NCI-H510A treated with DMSO at 0.1 percent for 48 hours (cell line): ENCODE measurements at regions not wholly inside any gene's neighbourhood (a gene's known extent, or its start where the extent isn't known, plus 50 kb on each side); places are given as distances from the start of the nearest gene placed in this dataset.

Experiments used
- DNase-seq: peaks from one replicate; lab custom pipeline; 2025; lab: John Stamatoyannopoulos, UW

DNA sequence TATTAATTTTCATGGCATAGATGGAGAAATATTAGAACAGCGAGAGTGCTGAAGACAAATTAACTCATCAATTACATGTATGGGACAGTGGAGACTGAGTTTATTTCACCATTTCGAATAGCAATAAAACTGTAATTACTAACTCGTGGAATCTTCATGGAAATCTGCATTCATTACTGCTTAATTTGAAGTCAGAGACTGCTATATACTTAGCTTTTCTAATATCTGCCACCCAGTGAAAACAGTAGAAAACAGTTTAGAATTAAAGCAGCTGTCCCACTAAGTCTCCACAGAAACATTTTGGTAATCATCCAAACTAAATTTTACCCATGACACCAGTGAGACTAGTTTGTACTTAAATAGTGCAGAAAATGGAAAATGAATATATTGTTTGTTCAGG is 56.8 kb downstream of the IZUMO3 start:
- DNase-seq: no peak

DNA sequence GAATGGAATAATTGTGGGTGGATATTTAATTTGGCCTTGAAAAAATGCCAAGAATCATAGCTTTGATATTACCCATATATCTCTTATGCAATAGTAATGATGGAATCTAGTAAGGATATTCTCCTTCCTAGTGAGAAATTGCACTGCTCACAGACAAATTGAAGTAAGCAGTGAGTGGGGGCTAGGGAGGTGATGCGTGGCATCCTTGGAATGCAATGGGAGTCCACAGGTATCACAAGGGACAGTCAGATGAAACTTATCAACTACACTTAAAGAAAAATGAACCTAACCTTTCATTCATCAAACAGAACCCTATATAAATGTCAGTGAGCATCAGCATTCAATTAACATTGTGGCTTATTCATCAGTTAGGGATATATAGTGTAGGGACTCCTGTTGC is 57.8 kb downstream of the IZUMO3 start:
- DNase-seq: no peak

DNA sequence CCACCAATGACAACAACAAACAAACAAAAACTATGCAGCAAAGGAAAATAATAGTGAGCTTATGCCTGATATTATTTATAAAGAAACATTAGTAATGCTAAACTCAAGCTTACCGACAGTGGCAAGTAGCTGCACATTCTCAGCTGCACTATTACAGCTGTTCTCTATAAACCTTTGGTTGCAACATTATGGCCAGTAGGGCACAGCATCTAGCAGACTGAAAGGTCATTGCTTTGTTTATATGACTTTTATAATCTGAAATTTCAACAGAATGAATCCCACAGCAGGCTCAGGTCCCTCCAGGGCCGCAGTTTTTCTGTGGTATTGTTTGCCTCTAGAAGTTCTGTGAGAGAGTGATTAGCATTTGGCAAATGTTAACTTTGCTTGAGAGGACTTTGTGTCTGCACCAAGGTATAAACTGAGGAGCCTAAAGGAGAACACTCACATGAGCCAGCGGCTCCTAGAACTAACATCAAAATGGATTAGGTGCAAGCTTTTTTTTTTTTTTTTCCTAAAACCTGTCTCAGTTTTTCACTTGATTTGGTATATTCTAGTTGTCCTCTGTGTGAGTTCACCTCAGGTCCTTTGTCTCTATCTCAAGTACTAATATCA is 58.3 kb downstream of the IZUMO3 start:
- DNase-seq: no peak

DNA sequence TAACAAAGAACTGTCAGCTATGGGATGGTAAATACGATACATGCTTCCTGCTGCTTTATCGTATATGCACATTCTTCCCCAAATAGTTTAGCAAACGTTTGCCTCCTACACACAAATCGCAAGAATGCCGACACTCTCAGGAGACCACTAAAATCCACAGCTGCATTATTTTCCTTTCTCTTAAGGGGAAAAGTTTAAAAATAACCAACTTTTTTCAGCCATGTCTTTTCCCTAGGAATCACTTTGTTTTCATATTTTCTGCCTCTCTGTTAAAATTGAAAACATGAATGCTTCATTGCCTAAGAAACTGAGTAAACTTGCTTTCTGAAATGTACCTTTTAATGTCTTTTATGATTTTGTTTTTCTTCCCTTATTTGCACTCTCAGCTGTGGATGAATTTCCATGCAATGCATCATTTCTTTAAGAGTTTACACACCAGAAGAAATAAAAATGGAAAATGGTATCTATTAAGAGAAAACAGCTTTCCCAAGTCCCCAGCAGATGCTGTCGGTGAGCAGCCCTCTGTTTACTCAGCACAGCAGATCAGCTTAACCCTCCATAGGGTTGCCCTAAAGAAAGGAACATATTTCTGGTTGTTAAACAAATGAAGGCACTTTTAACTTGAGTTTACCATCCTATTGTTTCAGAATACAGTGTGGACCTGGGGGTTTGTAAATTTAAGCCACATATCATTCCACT is 66.2 kb downstream of the IZUMO3 start:
- no peak for DNase-seq

DNA sequence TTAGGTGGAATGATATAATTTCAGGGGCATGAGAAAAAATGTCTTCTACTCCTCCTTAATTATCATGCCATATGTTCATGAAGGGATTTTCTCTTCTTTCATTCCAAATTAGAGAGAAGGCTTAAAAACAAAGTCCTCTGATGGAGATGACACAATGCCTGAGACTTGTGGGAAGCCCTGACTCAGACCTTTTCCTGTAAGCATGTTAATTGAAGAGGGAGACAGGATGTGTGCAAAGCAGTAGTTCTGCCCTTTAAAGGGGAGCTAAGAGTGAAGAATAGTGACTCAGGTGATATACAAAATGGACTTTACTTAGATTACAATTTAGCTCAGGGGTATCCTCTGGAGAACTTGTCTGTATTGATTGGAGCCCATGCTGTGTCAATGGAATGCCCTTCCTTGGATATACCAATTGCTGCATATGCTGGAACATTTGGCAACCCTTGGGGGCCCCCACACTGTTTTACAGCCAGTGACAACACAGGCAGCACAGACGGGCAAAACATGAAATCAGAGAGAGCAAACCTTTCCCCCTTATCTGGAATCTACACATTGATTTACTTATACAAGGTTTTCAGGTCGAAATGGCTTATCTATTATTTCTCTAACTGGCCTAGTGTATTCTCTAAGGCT is 81.3 kb downstream of the IZUMO3 start:
- DNase-seq: no peak

DNA sequence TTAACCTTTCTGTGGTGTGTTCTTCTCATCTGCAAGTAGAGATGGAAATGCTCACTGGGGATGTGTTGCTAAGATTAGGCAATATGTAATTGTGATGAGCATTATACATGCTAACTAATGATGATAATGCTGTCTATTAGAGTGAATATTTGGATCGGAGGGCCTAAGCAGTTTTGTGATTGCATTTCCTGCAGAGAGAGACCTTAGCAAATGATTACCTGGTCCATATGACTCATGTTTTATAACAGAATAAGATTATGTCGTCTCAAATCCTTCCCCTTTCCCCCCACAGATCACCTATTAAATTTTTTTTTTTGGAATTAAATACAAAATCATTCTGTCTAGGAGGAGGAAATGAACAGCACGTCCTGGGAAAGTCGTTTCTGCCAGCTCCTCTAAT is 82.7 kb downstream of the IZUMO3 start:
- no peak for DNase-seq

DNA sequence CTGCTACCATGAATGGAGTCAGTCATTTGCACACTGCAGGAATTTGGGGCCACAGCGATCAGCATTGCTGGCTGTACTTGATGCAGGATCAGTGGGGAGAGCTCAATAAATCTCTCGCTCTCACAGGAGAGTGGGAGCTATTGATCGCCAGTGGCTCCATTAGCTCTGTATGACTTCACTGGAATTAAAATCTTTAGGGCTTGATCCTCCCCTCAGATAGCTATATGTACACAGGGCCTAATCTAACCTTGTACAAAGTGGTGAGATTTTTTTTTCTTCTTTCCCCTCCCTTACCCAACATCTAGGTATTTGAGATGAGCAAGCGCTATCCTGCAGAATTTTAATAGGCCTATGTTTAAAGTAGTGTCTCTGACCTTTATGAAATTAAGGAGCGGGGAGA is 84.9 kb downstream of the IZUMO3 start:
- DNase-seq: no peak

DNA sequence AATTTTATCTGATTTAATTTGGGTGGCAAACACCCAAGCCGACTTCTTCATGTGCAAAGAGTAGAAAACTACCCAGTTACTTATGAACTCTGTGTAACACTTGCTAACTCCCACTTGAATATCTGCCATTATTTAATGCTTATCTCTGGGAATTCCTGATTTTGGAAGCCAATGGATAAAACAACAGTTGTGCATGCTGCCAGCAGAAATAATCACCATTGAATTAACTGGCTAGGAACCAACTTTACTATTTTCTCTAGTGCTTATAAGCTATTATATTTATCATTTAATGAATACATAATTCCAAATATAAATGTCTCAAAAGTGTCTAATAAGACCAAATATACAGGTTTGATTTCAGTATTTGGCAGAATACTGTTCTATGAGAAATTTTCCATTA is 85.7 kb downstream of the IZUMO3 start:
- no peak for DNase-seq

DNA sequence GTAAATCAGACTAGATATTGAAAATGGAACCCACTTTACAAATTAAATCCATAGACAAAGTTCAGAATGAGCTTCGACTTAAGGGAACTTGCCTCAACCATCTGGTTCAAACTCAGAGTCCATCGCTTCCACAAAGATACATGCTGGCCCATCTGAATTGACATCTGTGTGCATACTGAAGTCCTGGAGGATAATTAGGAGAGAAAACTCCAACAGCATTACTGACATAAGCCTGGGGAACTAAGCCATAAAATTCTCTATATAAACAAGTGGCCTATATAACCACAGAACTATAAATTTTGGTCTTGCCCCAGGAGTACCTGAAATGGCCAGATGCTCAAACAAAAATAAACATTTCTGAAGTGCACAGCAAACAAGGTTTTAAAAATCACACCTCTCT is 94.4 kb downstream of the IZUMO3 start:
- peak; percentile 52 for DNase-seq

DNA sequence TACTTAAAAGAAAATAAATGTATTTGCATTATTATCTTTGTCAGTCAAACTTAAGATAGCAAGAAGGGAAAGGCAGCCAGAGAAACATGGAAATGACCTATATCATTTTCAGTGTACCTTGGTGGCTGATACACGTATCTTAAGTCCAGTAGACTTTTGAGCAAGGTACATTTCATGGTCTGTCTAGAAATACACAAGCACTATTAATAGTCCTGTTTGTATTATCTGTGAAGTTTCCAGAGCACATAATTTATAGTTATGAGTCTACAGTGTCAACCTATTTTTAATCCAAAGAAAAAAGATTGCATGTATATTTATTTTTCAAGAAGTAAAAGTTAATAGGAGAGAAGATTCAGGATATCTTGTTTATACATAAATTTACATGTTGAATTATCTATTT is 95.7 kb downstream of the IZUMO3 start:
- DNase-seq: no peak

DNA sequence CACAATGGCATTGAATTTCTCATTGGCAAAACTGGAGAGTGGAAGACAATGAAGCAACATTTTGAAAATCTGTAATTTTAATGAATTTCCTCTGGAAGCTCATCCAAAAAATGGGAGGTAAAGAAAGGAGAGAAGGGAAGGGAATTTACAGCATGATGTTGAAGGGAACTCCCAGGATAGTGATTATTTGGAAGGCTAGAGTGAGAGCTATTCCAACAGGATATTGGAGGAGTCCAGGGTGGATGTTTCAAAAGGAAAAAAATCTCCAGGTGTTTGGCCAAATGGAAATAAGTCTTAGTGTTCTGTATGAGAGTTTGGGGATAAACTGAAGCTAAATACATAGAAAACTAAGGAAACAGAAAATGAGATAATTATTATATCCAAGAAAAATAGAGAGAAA is 106.2 kb downstream of the IZUMO3 start:
- no peak for DNase-seq

DNA sequence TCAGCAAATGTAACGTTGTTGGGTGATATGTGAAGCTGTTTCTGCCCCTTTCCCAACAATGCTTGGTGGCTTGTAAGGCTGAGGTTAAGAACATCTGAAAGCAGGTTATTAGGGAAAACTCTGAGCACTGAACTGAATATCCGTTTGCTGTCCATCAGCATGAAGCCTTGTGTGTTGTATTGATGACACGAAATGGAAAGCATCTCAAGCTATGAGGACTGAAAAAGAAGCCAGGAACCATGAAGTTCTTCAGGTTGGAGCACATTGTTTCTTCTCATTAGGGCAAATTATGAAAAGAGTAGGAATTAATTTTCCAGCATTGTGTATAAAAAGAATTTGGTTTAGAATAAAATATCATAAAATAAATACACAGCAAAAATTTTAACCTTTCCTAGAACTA is 106.8 kb downstream of the IZUMO3 start:
- no peak for DNase-seq

DNA sequence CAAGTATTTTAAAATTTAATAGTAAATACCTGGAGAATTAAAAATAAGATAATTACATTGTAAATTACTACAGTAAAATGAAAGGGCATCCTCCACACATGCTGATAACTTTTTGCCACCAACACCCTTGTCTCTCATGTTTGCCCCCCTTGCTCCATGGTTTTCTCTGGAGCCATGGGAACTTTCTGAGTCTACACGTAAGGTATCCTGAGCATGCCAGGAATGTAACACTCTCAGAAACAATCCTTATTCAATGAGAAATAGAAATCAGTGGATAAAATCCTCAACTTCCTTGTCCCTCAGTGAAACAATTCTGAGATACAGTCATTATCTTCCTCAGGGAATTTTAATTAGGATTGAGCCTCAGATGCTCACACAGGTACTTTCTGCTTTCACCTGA is 108.9 kb downstream of the IZUMO3 start:
- DNase-seq: no peak

DNA sequence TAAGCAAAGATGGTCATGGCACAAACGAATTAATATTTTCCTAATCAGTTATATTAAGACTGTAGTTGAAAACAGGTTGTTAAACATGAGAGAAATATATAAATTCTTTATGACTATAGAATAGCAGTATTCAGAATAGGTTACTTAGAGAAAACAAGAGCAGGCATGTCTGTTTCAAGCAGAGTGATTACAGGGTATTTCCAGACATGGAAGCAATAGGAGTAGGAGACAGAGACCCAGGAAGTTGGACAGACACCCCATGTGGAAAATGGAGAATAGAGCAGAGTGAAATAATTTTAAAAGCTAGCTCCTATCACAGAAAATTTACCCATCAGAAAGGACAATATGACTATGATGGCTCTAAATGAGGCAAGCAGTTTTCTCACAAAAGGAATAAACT is 111.5 kb downstream of the IZUMO3 start:
- DNase-seq: no peak

DNA sequence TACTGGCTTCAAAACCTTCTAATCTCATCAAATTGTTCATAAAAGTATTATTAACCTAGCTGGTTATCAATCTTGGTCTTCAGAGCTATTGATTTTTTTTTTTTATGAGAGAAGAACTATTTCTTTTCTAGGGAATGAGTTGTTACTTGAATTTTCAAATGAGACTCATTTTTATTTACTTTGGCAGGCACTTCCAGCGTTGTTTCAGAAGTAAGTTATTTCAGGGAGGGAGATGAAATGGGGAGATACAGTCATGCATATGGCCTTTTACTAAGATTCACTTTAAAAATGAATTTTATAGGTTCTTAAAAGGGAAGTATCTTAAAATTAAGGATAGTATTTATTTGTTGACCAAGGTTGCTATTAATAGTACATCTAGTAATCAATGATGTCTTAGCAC is 129.6 kb downstream of the IZUMO3 start:
- DNase-seq: no peak

DNA sequence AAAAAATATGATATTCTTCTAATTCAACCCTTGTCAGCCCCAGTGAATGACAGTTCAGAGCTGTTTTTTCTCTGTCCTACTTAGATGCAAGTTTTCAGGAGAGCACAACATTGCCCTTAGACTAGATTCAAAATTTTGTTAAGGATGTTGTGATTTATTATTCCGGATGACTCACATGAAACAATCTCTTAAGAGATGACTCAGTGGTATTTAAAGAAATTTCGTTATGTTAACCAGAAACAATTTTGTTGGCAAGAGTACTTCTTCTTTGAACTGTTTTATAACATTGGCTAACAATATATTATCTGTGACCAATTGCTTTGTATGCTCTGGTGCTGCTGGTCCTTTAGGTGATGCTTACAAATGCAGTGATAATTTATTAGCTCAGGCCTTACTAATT is 132.0 kb downstream of the IZUMO3 start:
- no peak for DNase-seq

DNA sequence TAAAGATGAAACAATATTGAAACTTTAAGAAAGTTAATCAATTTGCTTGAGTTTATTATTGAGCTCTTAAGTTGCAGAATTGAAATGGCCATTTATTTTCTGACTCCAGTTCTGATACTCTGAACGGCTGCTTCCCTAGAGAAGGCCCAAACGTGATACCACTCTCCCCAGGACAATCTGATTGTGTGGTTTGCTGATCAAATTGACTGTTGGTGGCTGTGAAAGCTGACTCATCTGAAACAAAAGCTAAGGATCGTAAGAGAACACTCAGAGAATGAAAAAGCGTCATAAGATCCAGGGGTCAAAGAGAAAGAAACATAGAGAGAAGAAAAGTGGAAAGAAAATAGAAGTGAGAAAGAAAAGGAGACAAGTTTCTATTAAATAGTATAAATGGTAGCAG is 147.2 kb downstream of the IZUMO3 start:
- no peak for DNase-seq

DNA sequence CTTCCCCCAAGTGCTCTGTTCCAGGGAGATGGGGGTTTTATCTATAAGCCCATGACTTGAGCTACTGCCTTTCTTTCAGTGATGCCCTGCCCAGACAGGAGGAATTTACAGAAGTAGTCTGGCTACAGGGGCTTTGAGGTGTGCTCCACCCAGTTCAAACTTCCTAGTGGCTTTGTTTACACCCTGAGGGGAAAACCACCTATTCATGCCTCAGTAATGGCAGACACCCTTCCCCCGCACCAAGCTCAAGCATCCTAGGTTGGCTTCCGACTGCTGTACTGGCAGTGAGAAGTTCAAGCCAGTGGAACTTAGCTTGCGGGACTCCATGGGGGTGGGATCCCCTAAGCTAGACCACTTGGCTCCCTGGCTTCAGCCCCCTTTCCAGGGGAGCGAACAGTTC is 154.6 kb downstream of the IZUMO3 start:
- DNase-seq: no peak

DNA sequence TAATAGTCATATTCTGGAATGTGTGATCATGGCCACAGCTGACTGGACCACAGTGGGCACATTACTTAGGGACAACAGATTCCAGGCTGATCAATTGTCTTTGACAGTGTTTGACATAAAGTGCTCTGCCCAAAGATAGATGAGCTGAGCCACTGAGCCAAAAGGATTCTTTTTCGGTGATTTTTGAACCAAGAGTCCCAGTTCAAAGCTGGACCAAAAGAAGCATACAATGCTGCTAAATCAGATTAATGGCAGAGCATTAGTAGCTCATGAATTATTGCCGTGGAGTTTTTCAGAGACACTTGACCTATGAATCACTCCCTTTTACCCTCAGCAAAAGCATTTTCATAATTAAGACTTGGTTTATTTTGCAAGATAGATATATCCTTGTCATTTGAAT is 160.6 kb downstream of the IZUMO3 start:
- DNase-seq: no peak

DNA sequence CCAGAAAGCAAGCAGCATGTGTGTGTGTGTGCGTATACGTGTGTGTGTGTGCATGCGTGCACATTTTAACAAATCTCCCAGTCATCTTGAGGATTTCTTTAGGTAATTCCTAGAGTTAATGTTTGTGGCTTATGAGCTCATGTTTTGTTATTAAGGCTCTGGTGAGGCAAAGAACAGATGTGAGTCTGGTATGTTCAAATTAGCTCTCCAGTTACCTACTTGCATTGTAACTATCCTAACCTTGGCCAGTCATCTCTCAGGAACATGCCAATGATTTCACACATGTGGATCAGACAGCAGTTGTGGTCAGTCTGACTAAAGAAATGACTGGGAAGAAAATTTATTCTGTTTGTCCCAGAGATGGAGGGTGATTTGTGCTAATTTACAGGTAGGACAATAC is 163.1 kb downstream of the IZUMO3 start:
- DNase-seq: no peak

DNA sequence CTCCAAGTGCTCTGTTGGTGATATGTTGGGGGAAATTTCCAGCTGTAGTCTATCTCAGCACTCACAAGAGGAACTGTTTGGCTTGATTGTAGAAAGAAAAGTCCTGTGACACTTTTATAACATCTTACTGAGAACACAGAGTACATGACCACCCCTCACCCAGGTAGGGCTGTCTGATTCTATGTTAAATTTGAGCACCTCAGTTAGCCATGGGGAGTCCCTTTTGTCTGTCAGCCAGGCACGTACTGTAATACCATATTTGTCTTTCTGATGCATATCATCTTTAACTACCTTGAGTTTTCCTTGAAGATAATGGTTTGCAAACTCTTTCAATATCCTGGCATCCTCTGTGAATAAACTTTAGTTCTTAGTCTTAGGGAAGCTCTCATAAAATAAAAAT is 164.5 kb downstream of the IZUMO3 start:
- DNase-seq: no peak

DNA sequence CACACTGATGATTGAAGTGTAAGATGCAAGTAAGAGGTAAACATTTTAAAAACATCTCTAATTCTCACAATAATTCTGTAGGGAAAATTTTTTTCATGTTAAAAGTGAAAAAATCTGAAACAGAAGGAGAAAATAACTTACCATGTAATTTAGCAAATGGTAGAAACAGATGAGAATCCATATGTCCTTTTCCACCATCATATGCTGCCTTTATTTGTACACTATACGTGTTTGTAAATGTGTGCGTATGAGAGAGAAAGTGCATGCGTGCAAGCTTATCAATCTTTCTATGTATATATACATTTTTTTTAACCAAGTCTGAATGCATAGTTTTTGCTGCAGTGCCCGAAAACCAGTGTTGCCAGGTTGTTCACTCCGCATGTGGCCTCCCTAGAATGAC is 186.7 kb downstream of the IZUMO3 start:
- DNase-seq: no peak

DNA sequence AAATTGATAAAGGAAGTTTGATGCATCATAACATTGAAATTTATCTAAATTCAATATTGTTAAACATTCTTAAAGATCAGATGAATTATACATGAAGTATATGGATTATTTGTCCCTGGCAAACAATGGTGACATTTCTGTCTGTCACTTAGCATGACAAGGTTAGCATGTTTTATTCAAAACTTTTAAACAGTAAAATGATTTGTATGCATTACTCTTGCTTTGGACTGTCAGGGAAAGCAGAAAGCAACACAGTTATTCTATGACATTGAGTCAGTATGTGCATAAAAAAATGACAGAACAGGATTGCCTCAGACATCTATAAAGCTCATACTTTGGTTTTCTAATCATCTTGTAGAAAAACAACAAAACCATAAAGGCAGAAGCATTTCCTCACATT is 193.7 kb downstream of the IZUMO3 start:
- DNase-seq: no peak

DNA sequence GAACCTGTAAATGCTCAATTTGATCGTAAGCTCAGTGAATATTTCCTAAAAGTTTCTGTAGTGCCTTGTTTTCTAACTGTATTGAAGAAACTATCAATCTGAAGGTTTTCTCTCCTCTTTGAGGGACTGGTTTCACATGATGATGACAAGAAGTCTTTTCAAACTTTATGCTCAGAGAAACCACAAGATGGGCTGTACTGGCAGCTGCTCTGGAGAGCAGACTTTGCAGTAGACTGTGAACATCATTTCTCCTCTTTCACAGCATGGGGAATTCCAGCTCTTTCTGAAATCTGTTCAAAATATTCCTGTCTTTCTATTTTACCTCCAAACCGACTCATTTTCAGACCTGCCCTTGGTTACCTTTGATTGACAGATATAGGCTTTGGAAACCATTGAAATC is 194.4 kb downstream of the IZUMO3 start:
- DNase-seq: no peak
